ENCODE measurements at regions not wholly inside any gene's neighbourhood (a gene's known extent, or its start where the extent isn't known, plus 50 kb on each side); places are given as distances from the start of the nearest gene placed in this dataset.

- no peak overlapping the region for H3K4me2 ChIP-seq (ENCODE audit: insufficient read depth, low read length)
- H3K4me3 ChIP-seq (replicated peaks in 1 of 3; ENCODE audit: insufficient read depth in 1 of 3, low read depth in 1 of 3, low read length in 3 of 3): no peak overlapping the region
- CTCF ChIA-PET: interaction anchor here (0.8 kb wide), 1 partner anchor 10 kb away, joined by 3 read pairs; no protein-coding TSS in a partner anchor
- POLR2A ChIA-PET: no interaction called here
- intact Hi-C loops (cut with micrococcal nuclease) (no loop called here), dilution Hi-C loops (cut with MboI; ENCODE audit: extremely low pct_ligation_motif_present, low sequenced_read_pairs) (no loop called here)
- H3K9ac ChIP-seq (replicated peaks; ENCODE audit: extremely low read depth, insufficient read depth, low read length): no peak overlapping the region
- no TSS peak for BruUV-seq (replicated peaks)
- H3K9me1 ChIP-seq (replicated peaks; ENCODE audit: control insufficient read depth, extremely low read depth, insufficient read depth, low read length): no peaks in the 10 kb centered on the region
- TF ChIP-seq EZH2 (IDR thresholded peaks at IDR 0.05; ENCODE audit: borderline replicate concordance, low read depth, low read length, severe bottlenecking): no peak
- no peak for TF ChIP-seq MYC (IDR thresholded peaks at IDR 0.05; ENCODE audit: low read depth, low read length)
- TF ChIP-seq, protein P1, sequence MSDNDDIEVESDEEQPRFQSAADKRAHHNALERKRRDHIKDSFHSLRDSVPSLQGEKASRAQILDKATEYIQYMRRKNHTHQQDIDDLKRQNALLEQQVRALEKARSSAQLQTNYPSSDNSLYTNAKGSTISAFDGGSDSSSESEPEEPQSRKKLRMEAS (IDR thresholded peaks at IDR 0.05; ENCODE audit: insufficient read depth, insufficient read length): no peak
- no peak for TF ChIP-seq POLR2A (IDR thresholded peaks at IDR 0.05; ENCODE audit: low read depth, low read length)
- TF ChIP-seq, protein P2, sequence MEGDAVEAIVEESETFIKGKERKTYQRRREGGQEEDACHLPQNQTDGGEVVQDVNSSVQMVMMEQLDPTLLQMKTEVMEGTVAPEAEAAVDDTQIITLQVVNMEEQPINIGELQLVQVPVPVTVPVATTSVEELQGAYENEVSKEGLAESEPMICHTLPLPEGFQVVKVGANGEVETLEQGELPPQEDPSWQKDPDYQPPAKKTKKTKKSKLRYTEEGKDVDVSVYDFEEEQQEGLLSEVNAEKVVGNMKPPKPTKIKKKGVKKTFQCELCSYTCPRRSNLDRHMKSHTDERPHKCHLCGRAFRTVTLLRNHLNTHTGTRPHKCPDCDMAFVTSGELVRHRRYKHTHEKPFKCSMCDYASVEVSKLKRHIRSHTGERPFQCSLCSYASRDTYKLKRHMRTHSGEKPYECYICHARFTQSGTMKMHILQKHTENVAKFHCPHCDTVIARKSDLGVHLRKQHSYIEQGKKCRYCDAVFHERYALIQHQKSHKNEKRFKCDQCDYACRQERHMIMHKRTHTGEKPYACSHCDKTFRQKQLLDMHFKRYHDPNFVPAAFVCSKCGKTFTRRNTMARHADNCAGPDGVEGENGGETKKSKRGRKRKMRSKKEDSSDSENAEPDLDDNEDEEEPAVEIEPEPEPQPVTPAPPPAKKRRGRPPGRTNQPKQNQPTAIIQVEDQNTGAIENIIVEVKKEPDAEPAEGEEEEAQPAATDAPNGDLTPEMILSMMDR (IDR thresholded peaks at IDR 0.05; ENCODE audit: extremely low read depth in 1 of 2, insufficient read depth in 1 of 2, low read depth in 1 of 2, low read length in 2 of 2): no peak
- TF ChIP-seq FOS (IDR thresholded peaks at IDR 0.05; ENCODE audit: borderline replicate concordance, insufficient read depth, low read length): no peak
- FAIRE-seq: no peak
- no peaks in the 10 kb centered on the region for H3K4me1 ChIP-seq (ENCODE audit: control insufficient read depth, extremely low read depth, insufficient read depth, low read length)
- no peaks in the 10 kb centered on the region for H3K79me2 ChIP-seq (ENCODE audit: control insufficient read depth, insufficient read depth, low read length)
- peaks cover 1 to 5% of the 10 kb centered on the region in 2 experiments for H3K27me3 ChIP-seq (ENCODE audit: control insufficient read depth in 2 of 2, insufficient read depth in 2 of 2, low read length in 2 of 2)
- DNase-seq (ENCODE audit: low read depth, low spot score): no peak
- H3K27ac ChIP-seq (ENCODE audit: insufficient read depth, low read depth, low read length): no peak overlapping the region
- H3K9me3 ChIP-seq (replicated peaks; ENCODE audit: control insufficient read depth, insufficient read depth, low read length): no peaks in the 10 kb centered on the region
- H2AFZ ChIP-seq (ENCODE audit: low read depth, low read length): no peak overlapping the region
- no peaks in the 10 kb centered on the region for H3K36me3 ChIP-seq (ENCODE audit: control insufficient read depth in 2 of 2, extremely low read depth in 1 of 2, insufficient read depth in 2 of 2, low read length in 2 of 2)
- no peaks in the 10 kb centered on the region for H4K20me1 ChIP-seq (replicated peaks; ENCODE audit: control insufficient read depth, extremely low read depth, insufficient read depth, low read length)
Measured at GRCh38 chr2:200089756-200090109, 134.4 kb downstream of the MAIP1 start.

DNA sequence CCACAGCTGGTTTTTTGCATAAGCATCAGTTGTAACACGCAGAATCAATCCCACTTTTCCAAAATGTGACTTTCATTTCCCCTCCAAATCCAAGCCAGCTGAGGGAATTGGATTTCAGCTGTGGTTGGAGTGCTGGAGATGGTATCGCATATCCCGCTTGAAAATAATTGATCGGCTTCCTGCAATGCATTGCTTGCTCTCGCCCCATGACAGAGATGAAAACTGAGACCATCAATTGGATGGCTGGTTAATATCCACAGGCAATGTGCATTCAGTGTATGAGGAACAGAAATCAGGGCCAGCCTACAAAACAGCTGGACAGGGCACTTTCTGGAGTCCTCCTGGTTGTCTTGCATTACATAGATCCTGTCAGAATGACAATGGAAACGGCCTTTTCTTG lies 135.3 kb downstream of the MAIP1 start:
- no peak for TF ChIP-seq POLR2A (IDR thresholded peaks at IDR 0.05; ENCODE audit: low read depth, low read length)
- TF ChIP-seq, protein P2 (IDR thresholded peaks at IDR 0.05; ENCODE audit: extremely low read depth in 1 of 2, insufficient read depth in 1 of 2, low read depth in 1 of 2, low read length in 2 of 2): no peak
- no peak for TF ChIP-seq POLR2AphosphoS5 (IDR thresholded peaks at IDR 0.05; ENCODE audit: insufficient read depth, low read depth, low read length)
- TF ChIP-seq MYC (IDR thresholded peaks at IDR 0.05; ENCODE audit: low read depth, low read length): no peak
- TF ChIP-seq EZH2 (IDR thresholded peaks at IDR 0.05; ENCODE audit: borderline replicate concordance, low read depth, low read length, severe bottlenecking): no peak
- TF ChIP-seq, protein P1 (IDR thresholded peaks at IDR 0.05; ENCODE audit: insufficient read depth, insufficient read length): no peak
- CTCF ChIA-PET: interaction anchor here (0.8 kb wide), 1 partner anchor 11 kb away, joined by 3 read pairs; no protein-coding TSS in a partner anchor
- Histone ChIP-seq H3K9me1 (replicated peaks; ENCODE audit: control insufficient read depth, extremely low read depth, insufficient read depth, low read length) (no peaks in the 10 kb centered on the region), H3K9ac (replicated peaks; ENCODE audit: extremely low read depth, insufficient read depth, low read length) (no peak overlapping the region), H3K4me3 (replicated peaks in 1 of 3; ENCODE audit: insufficient read depth in 1 of 3, low read depth in 1 of 3, low read length in 3 of 3) (no peak overlapping the region), H3K4me2 (ENCODE audit: insufficient read depth, low read length) (no peak overlapping the region), H3K36me3 (ENCODE audit: control insufficient read depth in 2 of 2, extremely low read depth in 1 of 2, insufficient read depth in 2 of 2, low read length in 2 of 2) (no peaks in the 10 kb centered on the region), H3K27me3 (ENCODE audit: control insufficient read depth in 2 of 2, insufficient read depth in 2 of 2, low read length in 2 of 2) (peaks cover 5 to 9% of the 10 kb centered on the region in 2 experiments), H3K9me3 (replicated peaks; ENCODE audit: control insufficient read depth, insufficient read depth, low read length) (no peaks in the 10 kb centered on the region), H3K79me2 (ENCODE audit: control insufficient read depth, insufficient read depth, low read length) (no peaks in the 10 kb centered on the region), H2AFZ (ENCODE audit: low read depth, low read length) (no peak overlapping the region), H3K27ac (ENCODE audit: insufficient read depth, low read depth, low read length) (no peak overlapping the region), H3K4me1 (ENCODE audit: control insufficient read depth, extremely low read depth, insufficient read depth, low read length) (no peaks in the 10 kb centered on the region), H4K20me1 (replicated peaks; ENCODE audit: control insufficient read depth, extremely low read depth, insufficient read depth, low read length) (no peaks in the 10 kb centered on the region)
- dilution Hi-C loops (cut with MboI; ENCODE audit: extremely low pct_ligation_motif_present, low sequenced_read_pairs) (no loop called here), intact Hi-C loops (cut with micrococcal nuclease) (no loop called here)
- POLR2A ChIA-PET: no interaction called here
- DNase-seq (ENCODE audit: low read depth, low spot score) (no peak), FAIRE-seq (no peak)
- no TSS peak for BruUV-seq (replicated peaks)

All from endothelial cell of umbilical vein (primary cell).